Eye (tissue), 1 donor: ENCODE measurements at regions not wholly inside any gene's neighbourhood (a gene's known extent, or its start where the extent isn't known, plus 50 kb on each side); places are given as distances from the start of the nearest gene placed in this dataset.

Experiments used
- DNase-seq: peaks from one replicate; pipeline ENCODE4 v3.0.0-alpha.2; 2015

DNA sequence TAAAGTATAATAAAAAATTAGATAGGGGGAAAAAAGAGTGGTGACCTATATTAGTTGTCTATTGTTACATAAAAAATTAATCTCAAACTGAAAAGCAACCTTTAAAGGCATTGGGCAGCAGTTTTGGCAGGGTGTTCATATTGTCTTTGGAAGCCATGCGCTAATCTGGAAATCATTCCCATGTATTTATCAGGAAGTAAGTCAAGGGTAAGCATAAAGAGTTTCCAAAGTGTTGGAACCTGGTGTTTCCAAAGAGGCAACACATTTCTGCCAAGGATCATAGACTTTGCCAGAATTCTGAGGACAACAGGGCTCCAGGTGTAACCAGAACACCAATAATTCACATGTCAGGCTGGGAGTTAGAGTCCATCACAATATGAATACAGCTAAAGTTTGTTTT lies 55.7 kb upstream of the EGFR start:
- DNase-seq, result no peak

DNA sequence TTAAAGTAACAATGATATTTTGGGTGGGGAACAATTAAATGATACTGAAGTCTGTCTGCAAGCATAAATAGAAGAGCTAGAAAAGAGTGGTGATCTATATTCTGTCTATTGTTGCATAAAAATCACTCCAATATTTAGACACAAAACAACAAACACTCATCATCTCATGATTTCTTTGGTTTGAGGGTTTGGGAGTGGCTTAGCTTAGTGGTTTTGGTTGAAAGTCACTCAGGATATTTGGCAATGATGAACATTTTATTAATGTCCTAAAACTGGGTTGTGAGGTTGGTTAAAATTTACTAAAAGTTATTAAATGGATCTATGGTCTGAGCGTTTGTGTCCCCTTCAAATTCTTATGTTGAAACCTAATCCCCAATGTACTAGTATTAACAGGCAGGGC lies 54.7 kb upstream of the EGFR start:
- DNase-seq, result no peak

DNA sequence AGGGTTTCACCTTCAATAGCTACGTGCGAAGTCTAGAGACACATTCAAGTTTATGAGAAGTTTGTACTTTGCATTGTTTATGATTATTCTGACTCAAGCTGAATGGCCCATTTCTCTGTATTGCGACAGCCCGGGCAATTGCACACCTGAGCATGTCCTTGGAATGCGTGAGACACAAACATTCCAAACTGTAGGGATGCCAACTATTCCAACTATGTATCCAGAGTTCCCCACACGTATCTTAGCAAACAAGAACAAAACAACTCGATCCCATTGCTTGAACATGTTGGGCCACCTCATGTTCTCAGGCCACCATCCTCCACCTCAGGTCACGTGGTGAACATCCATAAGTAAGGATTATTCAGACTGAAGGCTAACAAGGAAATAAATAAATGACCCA lies 51.4 kb upstream of the EGFR start:
- DNase-seq, result no peak

DNA sequence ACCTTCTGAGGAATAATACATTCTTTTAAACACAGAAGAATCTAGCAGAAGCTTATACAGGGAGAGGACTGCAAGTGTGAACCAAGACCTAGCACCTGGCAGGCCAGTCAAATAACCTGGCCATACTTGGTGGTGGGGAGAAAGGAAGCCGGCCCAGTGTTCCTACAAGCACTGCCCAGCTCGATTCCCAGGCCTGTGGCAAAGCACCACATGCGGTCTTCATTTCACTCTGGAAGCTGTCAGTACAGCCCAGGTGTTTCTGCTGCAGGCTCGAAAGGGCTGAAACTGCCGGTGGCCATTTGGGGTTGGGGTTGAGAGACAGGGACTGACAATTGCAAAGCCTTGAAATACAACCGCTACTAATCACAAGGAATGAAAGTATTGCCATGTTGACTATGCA lies 50.8 kb upstream of the EGFR start:
- DNase-seq, result no peak
